Right lobe of liver (tissue), 4 donors: ENCODE measurements at regions not wholly inside any gene's neighbourhood (a gene's known extent, or its start where the extent isn't known, plus 50 kb on each side); places are given as distances from the start of the nearest gene placed in this dataset.

ENCODE experiments used
- CTCF ChIP-seq, 4 donors: fragments of 200-600 bp in 3 of 4; fragments of 450-650 bp in 1 of 4; IDR thresholded peaks; one replicate each; pipeline versions ENCODE4 v1.5.1 to v1.8.0; 2016 to 2022; ENCODE audit warnings: antibody characterized with exemption in 4 of 4, mild to moderate bottlenecking in 2 of 4
- POLR2A ChIP-seq: fragments of 450-650 bp; IDR thresholded peaks from one replicate; pipeline ENCODE4 v1.6.1; 2017; ENCODE audit warnings: antibody characterized with exemption, mild to moderate bottlenecking
- donor health status: DM: no; HTN: no; CAD: no.
- donor health status: DM: no; HTN: no; CAD: no.
- donor health status: DM: no; HTN: yes; CAD: no.

- TF ChIP-seq CTCF (IDR thresholded peaks at IDR 0.05) (no peak), POLR2A (no peak)
Observed at GRCh38 chr14:26765301-26765700, 167.5 kb upstream of the NOVA1 start.
